Karpas-422 (cell line): ENCODE measurements at regions not wholly inside any gene's neighbourhood (a gene's known extent, or its start where the extent isn't known, plus 50 kb on each side); places are given as distances from the start of the nearest gene placed in this dataset.

Experiments used
- DNase-seq: peaks from one replicate; pipeline ENCODE4 v3.0.0-alpha.2; 2015
- H2AFZ ChIP-seq: fragments of 200-600 bp; sonication (generic); 2 replicates; pipeline ENCODE4 v1.6.1; 2014; ENCODE audit warnings: antibody characterized with exemption, low read length, mixed read lengths
- H3K27ac ChIP-seq: fragments of 200-600 bp; sonication (generic); 2 replicates; pipeline ENCODE4 v1.5.1; 2014; ENCODE audit warnings: mild to moderate bottlenecking, low read length, moderate library complexity
- H3K27me3 ChIP-seq: fragments of 200-600 bp; sonication (generic); 2 replicates; pipeline ENCODE4 v1.6.1; 2014; ENCODE audit warnings: low read length, mixed read lengths
- H3K36me3 ChIP-seq: fragments of 200-600 bp; sonication (generic); 2 replicates; pipeline ENCODE4 v1.6.1; 2014; ENCODE audit warnings: low read length, mixed read lengths; ENCODE audit not compliant: insufficient read depth
- H3K4me1 ChIP-seq: fragments of 200-600 bp; sonication (generic); 2 replicates; pipeline ENCODE4 v1.6.1; 2014; ENCODE audit warnings: mild to moderate bottlenecking, low read length, mixed read lengths
- H3K4me2 ChIP-seq: fragments of 200-600 bp; sonication (generic); 2 replicates; pipeline ENCODE4 v1.6.1; 2014; ENCODE audit warnings: low read length, low read depth, mild to moderate bottlenecking; ENCODE audit not compliant: poor library complexity, severe bottlenecking
- H3K4me3 ChIP-seq: fragments of 200-600 bp; sonication (generic); 2 replicates; pipeline ENCODE4 v1.5.1; 2014; ENCODE audit warnings: mild to moderate bottlenecking, antibody characterized with exemption, low read length, mixed read lengths
- H3K79me2 ChIP-seq: fragments of 200-600 bp; sonication (generic); 2 replicates; pipeline ENCODE4 v1.6.1; 2014; ENCODE audit warnings: mild to moderate bottlenecking, low read length, mixed read lengths
- H3K9ac ChIP-seq: fragments of 200-600 bp; sonication (generic); 2 replicates; pipeline ENCODE4 v1.6.0; 2014; ENCODE audit warnings: low read length
- H3K9me2 ChIP-seq: fragments of 200-600 bp; sonication (generic), shearing (Covaris generic); replicated peaks from 2 replicates; pipeline ENCODE4 v1.6.0; 2014; ENCODE audit warnings: mild to moderate bottlenecking, low read length, moderate library complexity; ENCODE audit not compliant: insufficient read depth
- H3K9me3 ChIP-seq: fragments of 300-700, 200-600 bp; sonication (generic); 2 replicates; pipeline ENCODE4 v1.6.1; 2014; ENCODE audit warnings: low read length, mixed read lengths
- H4K20me1 ChIP-seq: fragments of 200-600 bp; sonication (generic); 2 replicates; pipeline ENCODE4 v1.6.1; 2014; ENCODE audit warnings: mild to moderate bottlenecking, antibody characterized with exemption, low read length, low read depth; ENCODE audit not compliant: insufficient read depth

DNA sequence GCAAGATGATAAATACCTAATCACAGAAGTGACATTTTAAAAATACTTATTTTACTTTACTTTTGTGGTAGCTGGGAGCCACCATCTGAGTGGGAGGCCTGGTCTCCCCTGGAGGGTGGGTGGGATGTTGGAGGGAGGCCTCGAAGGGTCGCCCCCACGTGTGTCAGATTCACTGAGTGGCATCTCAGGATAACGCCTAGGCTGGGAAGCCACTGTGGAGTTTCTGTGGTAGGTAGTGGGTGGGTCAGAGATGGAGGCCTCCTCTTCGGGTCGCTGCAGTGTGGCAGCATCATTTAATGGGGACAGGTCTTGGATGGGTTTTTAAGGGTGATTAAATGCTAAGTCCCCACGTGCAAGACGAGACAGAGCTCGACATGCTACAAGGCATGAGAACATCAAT, 1154.8 kb upstream of the CDH18 start:
- no peak for DNase-seq

GRCh38 chr5:21140987-21141386, 1153.0 kb upstream of the CDH18 start:
- Histone ChIP-seq H3K4me3 (no peak overlapping the region), H3K9me2 (no peaks in the 10 kb centered on the region), H3K4me1 (no peaks in the 10 kb centered on the region)

More for the DNA sequence above, 1154.8 kb upstream of the CDH18 start:
- Histone ChIP-seq H3K36me3 (no peaks in the 10 kb centered on the region), H3K4me1 (no peaks in the 10 kb centered on the region), H3K9ac (no peak overlapping the region), H3K4me3 (no peak overlapping the region), H3K79me2 (no peaks in the 10 kb centered on the region), H4K20me1 (no peaks in the 10 kb centered on the region), H3K9me2 (no peaks in the 10 kb centered on the region), H3K4me2 (no peak overlapping the region), H3K27me3 (no peaks in the 10 kb centered on the region), H3K27ac (no peak overlapping the region), H2AFZ (no peak overlapping the region), H3K9me3 (no peaks in the 10 kb centered on the region; the same call in 1 of the 2 replicates)

DNA sequence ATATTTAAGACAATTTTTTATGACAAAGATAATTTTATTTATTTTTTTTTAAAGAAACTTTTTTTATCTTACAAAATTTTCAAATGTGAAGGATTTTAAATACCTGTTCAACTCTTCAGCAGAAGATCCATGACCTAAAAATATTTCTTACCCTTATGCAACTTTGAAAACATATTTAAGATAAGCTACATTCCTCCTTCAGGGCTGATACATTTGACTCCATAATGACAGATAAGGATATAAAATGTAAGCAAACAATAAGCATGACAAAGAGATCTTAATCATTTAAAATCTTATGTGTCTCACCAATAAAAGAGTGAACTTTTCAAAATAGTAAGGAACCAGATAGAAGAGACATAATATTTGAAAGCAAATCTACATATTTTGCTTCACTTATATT, 1138.2 kb upstream of the CDH18 start:
- no peak for DNase-seq
- no peaks in the 10 kb centered on the region for H3K4me1 ChIP-seq
- H2AFZ ChIP-seq = no peak overlapping the region

More at GRCh38 chr5:21140987-21141386, 1153.0 kb upstream of the CDH18 start:
- no peaks in the 10 kb centered on the region for H4K20me1 ChIP-seq
- H3K36me3 ChIP-seq = no peaks in the 10 kb centered on the region
- H2AFZ ChIP-seq = no peak overlapping the region
- no peaks in the 10 kb centered on the region for H3K79me2 ChIP-seq
- no peaks in the 10 kb centered on the region for H3K9me3 ChIP-seq
- H3K4me2 ChIP-seq = no peak overlapping the region
- no peaks in the 10 kb centered on the region for H3K27me3 ChIP-seq
- no peak overlapping the region for H3K9ac ChIP-seq
- H3K27ac ChIP-seq = no peak overlapping the region
- no peak for DNase-seq

GRCh38 chr5:21125238-21125983, 1137.4 kb upstream of the CDH18 start:
- Histone ChIP-seq H3K27me3 (no peaks in the 10 kb centered on the region), H3K79me2 (no peaks in the 10 kb centered on the region), H3K27ac (no peak overlapping the region), H3K9me3 (no peaks in the 10 kb centered on the region; the same call in 1 of the 2 replicates), H3K9me2 (no peaks in the 10 kb centered on the region), H2AFZ (no peak overlapping the region), H3K36me3 (no peaks in the 10 kb centered on the region), H3K4me1 (no peaks in the 10 kb centered on the region), H3K4me3 (no peak overlapping the region), H3K4me2 (no peak overlapping the region), H3K9ac (no peak overlapping the region), H4K20me1 (no peaks in the 10 kb centered on the region)
- DNase-seq = no peak

More for the DNA sequence above, 1138.2 kb upstream of the CDH18 start:
- no peaks in the 10 kb centered on the region for H4K20me1 ChIP-seq
- no peak overlapping the region for H3K9ac ChIP-seq
- H3K4me2 ChIP-seq = no peak overlapping the region
- no peaks in the 10 kb centered on the region for H3K36me3 ChIP-seq
- no peaks in the 10 kb centered on the region for H3K79me2 ChIP-seq
- H3K9me2 ChIP-seq = no peaks in the 10 kb centered on the region
- H3K27ac ChIP-seq = no peak overlapping the region
- H3K27me3 ChIP-seq = no peaks in the 10 kb centered on the region
- H3K4me3 ChIP-seq = no peak overlapping the region
- H3K9me3 ChIP-seq = no peaks in the 10 kb centered on the region; the same call in 1 of the 2 replicates

GRCh38 chr5:21121213-21121612, 1133.2 kb upstream of the CDH18 start:
- H3K27me3 ChIP-seq = no peaks in the 10 kb centered on the region
- H3K36me3 ChIP-seq = no peaks in the 10 kb centered on the region
- H4K20me1 ChIP-seq = no peaks in the 10 kb centered on the region
- no peak overlapping the region for H2AFZ ChIP-seq
- no peaks in the 10 kb centered on the region for H3K9me2 ChIP-seq
- H3K4me1 ChIP-seq = no peaks in the 10 kb centered on the region
- no peak overlapping the region for H3K9ac ChIP-seq
- no peak overlapping the region for H3K27ac ChIP-seq
- H3K4me2 ChIP-seq = no peak overlapping the region
- peaks cover 4% of the 10 kb centered on the region; the same call in 1 of the 2 replicates for H3K9me3 ChIP-seq
- H3K79me2 ChIP-seq = no peaks in the 10 kb centered on the region
- DNase-seq = no peak
- H3K4me3 ChIP-seq = no peak overlapping the region

- no peak overlapping the region for H3K27ac ChIP-seq
- H3K79me2 ChIP-seq = no peaks in the 10 kb centered on the region
- DNase-seq = no peak
- H3K4me1 ChIP-seq = no peaks in the 10 kb centered on the region
- no peaks in the 10 kb centered on the region for H4K20me1 ChIP-seq
- no peak overlapping the region for H3K4me2 ChIP-seq
- H3K9ac ChIP-seq = no peak overlapping the region
- H3K9me2 ChIP-seq = no peaks in the 10 kb centered on the region; the same call in 1 of the 2 replicates
- no peak overlapping the region for H3K4me3 ChIP-seq
- no peaks in the 10 kb centered on the region for H3K36me3 ChIP-seq
- no peaks in the 10 kb centered on the region for H3K9me3 ChIP-seq
- no peaks in the 10 kb centered on the region for H3K27me3 ChIP-seq
- no peak overlapping the region for H2AFZ ChIP-seq
Observed at GRCh38 chr5:21097661-21098060, 1109.7 kb upstream of the CDH18 start.

DNA sequence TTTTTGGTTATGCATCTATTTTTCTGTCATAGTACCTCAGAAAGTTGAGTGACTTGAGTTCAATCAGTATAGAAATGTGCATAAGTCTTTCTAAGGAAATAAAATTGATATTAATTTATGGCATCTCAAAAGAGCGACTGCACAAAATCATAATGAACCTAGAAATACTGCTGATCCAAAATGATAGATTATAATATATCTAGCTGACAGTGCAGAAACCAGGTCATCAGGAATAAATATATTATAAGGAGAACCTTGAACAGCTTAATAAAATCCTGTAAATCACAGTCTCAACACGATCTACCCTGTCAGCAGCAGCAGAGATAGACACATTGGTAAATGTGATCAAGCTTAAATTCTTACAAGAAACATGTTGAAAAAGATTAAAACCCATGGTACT, 1106.6 kb upstream of the CDH18 start:
- Histone ChIP-seq H3K4me3 (no peak overlapping the region), H3K36me3 (no peaks in the 10 kb centered on the region), H3K9ac (no peak overlapping the region), H3K4me2 (no peak overlapping the region), H3K79me2 (no peaks in the 10 kb centered on the region), H3K4me1 (no peaks in the 10 kb centered on the region), H4K20me1 (no peaks in the 10 kb centered on the region), H3K9me2 (no peaks in the 10 kb centered on the region; the same call in 1 of the 2 replicates), H2AFZ (no peak overlapping the region), H3K27ac (no peak overlapping the region), H3K9me3 (0 out of 2 replicates have a peak, but pooled peaks cover 3% of the 10 kb centered on the region), H3K27me3 (no peaks in the 10 kb centered on the region)
- DNase-seq = no peak

DNA sequence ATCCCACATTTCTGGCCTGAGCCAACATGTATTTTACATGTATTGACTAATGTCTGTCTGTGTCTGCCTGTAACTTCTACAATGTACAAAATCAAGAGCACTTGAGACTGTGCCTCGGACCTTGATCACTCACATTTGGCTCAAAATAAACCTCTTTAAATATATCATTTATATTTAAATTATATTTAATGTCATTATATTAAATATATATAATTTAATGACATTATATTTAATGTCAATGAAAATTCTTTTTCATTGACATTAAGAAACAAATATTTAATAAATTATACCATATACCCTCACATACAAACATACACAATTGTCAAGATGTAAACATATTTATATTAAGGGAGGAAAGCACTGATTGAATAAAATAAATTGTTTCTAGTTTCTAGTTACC, 1099.8 kb upstream of the CDH18 start:
- no peaks in the 10 kb centered on the region for H3K4me1 ChIP-seq
- no peaks in the 10 kb centered on the region for H3K79me2 ChIP-seq
- H3K9me3 ChIP-seq = peaks cover 4% of the 10 kb centered on the region; the same call in 1 of the 2 replicates
- H2AFZ ChIP-seq = no peak overlapping the region
- H3K9ac ChIP-seq = no peak overlapping the region
- H3K27ac ChIP-seq = no peak overlapping the region
- H3K36me3 ChIP-seq = no peaks in the 10 kb centered on the region
- no peak overlapping the region for H3K4me2 ChIP-seq
- H3K4me3 ChIP-seq = no peak overlapping the region
- no peaks in the 10 kb centered on the region for H3K27me3 ChIP-seq
- no peak for DNase-seq
- no peaks in the 10 kb centered on the region for H4K20me1 ChIP-seq
- H3K9me2 ChIP-seq = no peaks in the 10 kb centered on the region
